AG04449 (cell line): ENCODE measurements at regions not wholly inside any gene's neighbourhood (a gene's known extent, or its start where the extent isn't known, plus 50 kb on each side); places are given as distances from the start of the nearest gene placed in this dataset.

ENCODE experiments used
- CTCF ChIA-PET: fragments of 350-600 bp; formaldehyde crosslinking; extraction: SDS; loops from one replicate; lab custom pipeline; 2021; ENCODE audit warnings: antibody characterized with exemption; lab: Yijun Ruan, JAX
- POLR2A ChIA-PET: fragments of 400-600, 350-600 bp; formaldehyde crosslinking; extraction: SDS; loops from one replicate; lab custom pipeline; 2020; ENCODE audit warnings: antibody characterized with exemption, inconsistent platforms; lab: Yijun Ruan, JAX
- DNase-seq: peaks from one replicate; pipeline ENCODE4 v3.0.0-alpha.2; 2010; ENCODE audit warnings: low read depth, low spot score
- H3K4me3 ChIP-seq: 2 replicates; pipeline ENCODE4 v1.5.1; 2011; ENCODE audit warnings: low read depth, mild to moderate bottlenecking, control low read depth, low read length
- CTCF ChIP-seq: IDR thresholded peaks from one replicate; pipeline ENCODE4 v1.5.1; 2011; ENCODE audit warnings: mild to moderate bottlenecking, moderate library complexity, low read length, control low read depth, inconsistent platforms; ENCODE audit not compliant: insufficient read depth; ENCODE audit errors: missing control alignments

- CTCF ChIA-PET, result no interaction called here
- no peak overlapping the region for H3K4me3 ChIP-seq
- no peak for DNase-seq
- POLR2A ChIA-PET, result no interaction called here
- no peak for TF ChIP-seq CTCF
Measured at GRCh38 chr15:70302360-70302759, 204.6 kb upstream of the TLE3 start.

GRCh38 chr15:70301396-70301795, 203.7 kb upstream of the TLE3 start:
- POLR2A ChIA-PET, result no interaction called here
- DNase-seq, result no peak
- TF ChIP-seq CTCF, result no peak
- CTCF ChIA-PET, result no interaction called here
- no peak overlapping the region for H3K4me3 ChIP-seq

GRCh38 chr15:70299931-70300869, 202.5 kb upstream of the TLE3 start:
- ChIA-PET CTCF (interaction anchor here (1.4 kb wide), 1 partner anchor 15 kb away, joined by 4 read pairs; no protein-coding TSS in a partner anchor), POLR2A (no interaction called here)
- DNase-seq, result no peak
- H3K4me3 ChIP-seq, result no peak overlapping the region
- TF ChIP-seq CTCF, result no peak

- H3K4me3 ChIP-seq, result no peak overlapping the region
- TF ChIP-seq CTCF, result no peak
- CTCF ChIA-PET, result interaction anchor here (0.7 kb wide), 1 partner anchor 162 kb away, joined by 3 read pairs; no protein-coding TSS in a partner anchor
- no peak for DNase-seq
- POLR2A ChIA-PET, result interaction anchor here (0.5 kb wide), 1 partner anchor 236 kb away, joined by 3 read pairs; no protein-coding TSS in a partner anchor
Measured at GRCh38 chr15:70297465-70298058, 199.8 kb upstream of the TLE3 start.

GRCh38 chr15:70294731-70295305, 197.1 kb upstream of the TLE3 start:
- TF ChIP-seq CTCF, result no peak
- ChIA-PET CTCF (interaction anchor here (1.0 kb wide), 1 partner anchor 19 kb away, joined by 3 read pairs; no protein-coding TSS in a partner anchor), POLR2A (no interaction called here)
- no peak for DNase-seq
- no peak overlapping the region for H3K4me3 ChIP-seq
